ENCODE measurements at regions not wholly inside any gene's neighbourhood (a gene's known extent, or its start where the extent isn't known, plus 50 kb on each side); places are given as distances from the start of the nearest gene placed in this dataset.

GRCh38 chr22:22716136-22716665, 71.8 kb downstream of the GGTLC2 start:
- TF ChIP-seq CTCF (IDR thresholded peaks at IDR 0.05), result no peak
- no peak for TF ChIP-seq POLR2AphosphoS5 (IDR thresholded peaks at IDR 0.05; ENCODE audit: insufficient read depth in 1 of 2, low read depth in 1 of 2)
